ENCODE measurements at regions not wholly inside any gene's neighbourhood (a gene's known extent, or its start where the extent isn't known, plus 50 kb on each side); places are given as distances from the start of the nearest gene placed in this dataset.
"Not testable (repeated sequence)": the region's sequence is repeated elsewhere in the genome, so short reads cannot be mapped to it uniquely, and the experiment has no call there.

GRCh38 chr12:127599436-127599835, 667.5 kb upstream of the TMEM132C start:
- DNase-seq (ENCODE audit: low read depth in 2 of 2): no peak
- TF ChIP-seq, protein P1, sequence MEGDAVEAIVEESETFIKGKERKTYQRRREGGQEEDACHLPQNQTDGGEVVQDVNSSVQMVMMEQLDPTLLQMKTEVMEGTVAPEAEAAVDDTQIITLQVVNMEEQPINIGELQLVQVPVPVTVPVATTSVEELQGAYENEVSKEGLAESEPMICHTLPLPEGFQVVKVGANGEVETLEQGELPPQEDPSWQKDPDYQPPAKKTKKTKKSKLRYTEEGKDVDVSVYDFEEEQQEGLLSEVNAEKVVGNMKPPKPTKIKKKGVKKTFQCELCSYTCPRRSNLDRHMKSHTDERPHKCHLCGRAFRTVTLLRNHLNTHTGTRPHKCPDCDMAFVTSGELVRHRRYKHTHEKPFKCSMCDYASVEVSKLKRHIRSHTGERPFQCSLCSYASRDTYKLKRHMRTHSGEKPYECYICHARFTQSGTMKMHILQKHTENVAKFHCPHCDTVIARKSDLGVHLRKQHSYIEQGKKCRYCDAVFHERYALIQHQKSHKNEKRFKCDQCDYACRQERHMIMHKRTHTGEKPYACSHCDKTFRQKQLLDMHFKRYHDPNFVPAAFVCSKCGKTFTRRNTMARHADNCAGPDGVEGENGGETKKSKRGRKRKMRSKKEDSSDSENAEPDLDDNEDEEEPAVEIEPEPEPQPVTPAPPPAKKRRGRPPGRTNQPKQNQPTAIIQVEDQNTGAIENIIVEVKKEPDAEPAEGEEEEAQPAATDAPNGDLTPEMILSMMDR (IDR thresholded peaks at IDR 0.05; ENCODE audit: low read depth, low read length): no peak
- no peak overlapping the region for H3K4me3 ChIP-seq (replicated peaks in 1 of 2; ENCODE audit: low read depth in 2 of 2, low read length in 2 of 2)

DNA sequence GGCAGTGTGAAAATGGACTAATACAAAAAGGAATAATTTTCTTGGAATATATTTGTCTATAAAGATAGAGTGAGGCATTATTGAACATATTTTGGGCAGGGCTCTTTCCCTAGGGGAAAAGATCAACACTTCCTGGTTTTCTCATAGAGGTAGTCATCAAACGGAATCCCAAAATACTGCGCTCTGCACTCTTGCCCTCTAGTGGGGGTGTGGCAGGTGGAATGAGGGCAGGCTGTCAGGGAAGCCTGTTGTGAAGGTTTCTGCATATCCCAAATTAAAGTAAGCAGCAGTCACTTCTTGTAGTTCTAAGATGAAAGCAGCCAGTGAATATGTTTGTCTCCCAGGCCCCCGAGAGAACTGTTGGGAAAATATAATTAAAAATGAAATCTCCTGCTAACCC, 666.8 kb upstream of the TMEM132C start:
- no peak overlapping the region for H3K4me3 ChIP-seq (replicated peaks in 1 of 2; ENCODE audit: low read depth in 2 of 2, low read length in 2 of 2)
- TF ChIP-seq, protein P1 (IDR thresholded peaks at IDR 0.05; ENCODE audit: low read depth, low read length): no peak
- DNase-seq (ENCODE audit: low read depth in 2 of 2): no peak

DNA sequence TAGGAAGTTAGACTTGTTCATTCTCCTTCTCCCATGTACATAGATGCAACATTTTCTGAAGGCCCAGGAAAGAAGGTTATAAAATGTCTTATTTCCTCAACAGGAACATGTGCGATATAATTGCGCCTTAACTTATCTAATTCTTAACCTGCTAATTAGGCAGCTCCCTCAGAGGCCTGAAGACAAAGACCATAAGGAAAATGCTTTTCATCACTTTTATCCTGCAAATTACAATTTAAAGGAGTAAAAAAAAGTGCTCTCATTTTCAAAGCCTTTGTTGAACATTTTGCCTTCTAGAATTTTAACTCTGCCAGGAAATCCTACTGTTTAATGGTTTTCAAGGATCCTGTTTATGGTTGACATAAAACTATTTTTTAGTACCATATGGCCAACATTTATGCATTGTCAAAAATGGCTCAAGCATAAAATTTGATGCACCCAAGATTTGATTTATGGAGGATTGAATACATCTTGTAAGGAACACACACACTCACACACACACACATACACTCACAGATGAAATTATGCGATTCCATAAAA, 660.4 kb upstream of the TMEM132C start:
- TF ChIP-seq, protein P1 (IDR thresholded peaks at IDR 0.05; ENCODE audit: low read depth, low read length): no peak
- no peak overlapping the region for H3K4me3 ChIP-seq (replicated peaks in 1 of 2; ENCODE audit: low read depth in 2 of 2, low read length in 2 of 2)

DNA sequence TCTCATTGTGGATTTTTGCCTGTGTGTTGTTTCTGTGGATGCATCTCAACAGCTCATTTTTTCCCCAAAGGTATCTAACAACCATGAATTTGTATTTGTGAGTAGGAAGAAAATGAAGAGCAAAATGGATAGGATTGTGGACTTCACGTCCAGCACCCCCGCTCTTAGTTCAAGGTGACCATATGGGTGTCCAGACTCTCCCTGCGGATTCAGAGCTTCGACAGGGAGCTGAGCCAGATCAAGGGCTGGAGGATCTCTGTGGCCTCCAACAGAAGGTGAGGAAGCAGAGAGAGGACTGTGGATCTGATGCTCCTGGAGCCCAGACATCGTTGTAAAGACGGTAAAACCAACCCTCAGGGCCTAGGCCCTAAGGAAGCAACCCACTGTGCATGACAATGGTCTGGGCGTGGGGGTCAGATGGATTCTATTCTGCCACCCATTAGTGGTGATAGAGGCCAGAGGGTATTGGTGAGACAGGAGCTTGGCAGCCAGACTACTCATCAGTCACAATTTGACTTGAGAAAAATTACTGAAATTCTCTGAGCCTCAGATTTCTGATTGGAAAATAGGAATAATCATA, 659.7 kb upstream of the TMEM132C start:
- no peak for DNase-seq (ENCODE audit: low read depth in 2 of 2)
- no peak overlapping the region for H3K4me3 ChIP-seq (replicated peaks in 1 of 2; ENCODE audit: low read depth in 2 of 2, low read length in 2 of 2)
- TF ChIP-seq, protein P1 (IDR thresholded peaks at IDR 0.05; ENCODE audit: low read depth, low read length): no peak

More for the DNA sequence above, 660.4 kb upstream of the TMEM132C start:
- DNase-seq (ENCODE audit: low read depth in 2 of 2): no peak

- H3K4me3 ChIP-seq (replicated peaks in 1 of 2; ENCODE audit: low read depth in 2 of 2, low read length in 2 of 2); DNase-seq (ENCODE audit: low read depth in 2 of 2): not testable (repeated sequence)
Measured at GRCh38 chr12:127608359-127608758, 658.6 kb upstream of the TMEM132C start.

- no peak for DNase-seq (ENCODE audit: low read depth in 2 of 2)
- no peak overlapping the region for H3K4me3 ChIP-seq (replicated peaks in 1 of 2; ENCODE audit: low read depth in 2 of 2, low read length in 2 of 2)
- TF ChIP-seq, protein P1 (IDR thresholded peaks at IDR 0.05; ENCODE audit: low read depth, low read length): no peak
Measured at GRCh38 chr12:127613056-127613455, 653.9 kb upstream of the TMEM132C start.

- TF ChIP-seq, protein P1 (IDR thresholded peaks at IDR 0.05; ENCODE audit: low read depth, low read length): no peak
- DNase-seq (ENCODE audit: low read depth in 2 of 2): no peak
- no peak overlapping the region for H3K4me3 ChIP-seq (replicated peaks in 1 of 2; ENCODE audit: low read depth in 2 of 2, low read length in 2 of 2)
Measured at GRCh38 chr12:127619869-127620734, 646.9 kb upstream of the TMEM132C start.

Data from cardiac fibroblast (primary cell).